B cell (primary cell): ENCODE measurements at regions not wholly inside any gene's neighbourhood (a gene's known extent, or its start where the extent isn't known, plus 50 kb on each side); places are given as distances from the start of the nearest gene placed in this dataset.

Experiments
- ATAC-seq: fragments of 200-7000 bp; cut with Tn5 transposase; one replicate; pipeline ENCODE4 v1.10.0; 2021; ENCODE audit warnings: low read depth, mild to moderate bottlenecking, moderate number of reproducible peaks, moderate library complexity
- CTCF ChIA-PET: fragments of 350-600 bp; sonication (Branson Sonifier 250); formaldehyde crosslinking; loops from one replicate; lab custom pipeline; 2021; ENCODE audit warnings: antibody characterized with exemption, inconsistent platforms; lab: Charles Lee
- POLR2A ChIA-PET: fragments of 350-600 bp; sonication (Branson Sonifier 250); formaldehyde crosslinking; loops from one replicate; lab custom pipeline; 2021; ENCODE audit warnings: antibody characterized with exemption; lab: Charles Lee
- DNase-seq: peaks from one replicate; pipeline ENCODE4 v3.0.0; 2013
- H2AFZ ChIP-seq: 2 replicates; pipeline ENCODE4 v1.6.1; 2012; ENCODE audit warnings: mild to moderate bottlenecking, low read depth, low read length; ENCODE audit not compliant: insufficient read depth, poor library complexity, severe bottlenecking
- H3K27ac ChIP-seq, 2 donors: 1 replicate in 1 of 2; 2 replicates in 1 of 2; pipeline ENCODE4 v1.5.1; 2012 to 2013; ENCODE audit warnings: low read length in 2 of 2, mild to moderate bottlenecking in 2 of 2, moderate library complexity in 1 of 2
- H3K27me3 ChIP-seq, 4 experiments: fragments of 200-600 bp in 1 of 4; sonication (generic) in 1 of 4; replicated peaks in 1 of 4; 1 replicate in 2 of 4; 2 replicates in 2 of 4; pipeline versions ENCODE4 v1.6.1 to v1.7.0; 2013 to 2016; ENCODE audit warnings: low read length in 3 of 4, mild to moderate bottlenecking in 2 of 4, mixed read lengths in 1 of 4, moderate library complexity in 1 of 4; ENCODE audit not compliant: insufficient read depth in 4 of 4, control insufficient read depth in 3 of 4; ENCODE audit errors: control extremely low read depth in 1 of 4
- H3K36me3 ChIP-seq, 2 experiments: replicated peaks in 1 of 2; 1 replicate in 1 of 2; 2 replicates in 1 of 2; pipeline versions ENCODE4 v1.6.1 to v1.7.1; 2013; ENCODE audit warnings: low read length in 1 of 2; ENCODE audit not compliant: insufficient read depth in 2 of 2, control insufficient read depth in 1 of 2; ENCODE audit errors: control extremely low read depth in 1 of 2, extremely low read depth in 1 of 2
- H3K4me1 ChIP-seq, 2 donors: fragments of 200-600 bp in 1 of 2; sonication (generic) in 1 of 2; 1 replicate in 1 of 2; 2 replicates in 1 of 2; pipeline versions ENCODE4 v1.5.1 to v1.6.1; 2013 to 2017; ENCODE audit warnings: low read length in 2 of 2; ENCODE audit not compliant: control insufficient read depth in 2 of 2, insufficient read depth in 2 of 2
- H3K4me2 ChIP-seq: replicated peaks from 2 replicates; pipeline ENCODE3; 2012; ENCODE audit warnings: mild to moderate bottlenecking, low read depth, low read length; ENCODE audit not compliant: poor library complexity, severe bottlenecking
- H3K4me3 ChIP-seq, 5 experiments: fragments of 200-600 bp in 1 of 5; sonication (generic) in 1 of 5; 1 replicate in 3 of 5; 2 replicates in 2 of 5; pipeline versions ENCODE4 v1.5.1 to v1.7.0; 2011 to 2016; ENCODE audit warnings: low read length in 4 of 5, mild to moderate bottlenecking in 4 of 5, low read depth in 2 of 5, control low read depth in 1 of 5, moderate library complexity in 1 of 5; ENCODE audit not compliant: insufficient read depth in 1 of 5; ENCODE audit errors: control extremely low read depth in 1 of 5, extremely low read depth in 1 of 5
- H3K79me2 ChIP-seq: fragments of 200-600 bp; sonication (generic); one replicate; pipeline ENCODE4 v1.6.0; 2016; ENCODE audit warnings: low read length; ENCODE audit not compliant: control insufficient read depth, insufficient read depth
- H3K9ac ChIP-seq: fragments of 200-600 bp; sonication (generic); 2 replicates; pipeline ENCODE4 v1.6.1; 2017; ENCODE audit warnings: mild to moderate bottlenecking, low read length, moderate library complexity
- H3K9me3 ChIP-seq, 3 donors: one replicate each; pipeline versions ENCODE4 v1.6.1 to v1.7.1; 2013; ENCODE audit warnings: low read length in 2 of 3; ENCODE audit not compliant: control insufficient read depth in 2 of 3, insufficient read depth in 1 of 3; ENCODE audit errors: control extremely low read depth in 1 of 3
- H4K20me1 ChIP-seq: 2 replicates; pipeline ENCODE4 v1.6.0; 2012; ENCODE audit warnings: mild to moderate bottlenecking, low read length; ENCODE audit not compliant: insufficient read depth, control insufficient read depth, poor library complexity, severe bottlenecking
- H3K27ac Mint-ChIP-seq: one replicate; pipeline ENCODE4 v1.8.0; 2021; ENCODE audit warnings: mixed read lengths
- H3K27me3 Mint-ChIP-seq: one replicate; pipeline ENCODE4 v1.8.0; 2021; ENCODE audit warnings: mixed read lengths
- H3K4me1 Mint-ChIP-seq: one replicate; pipeline ENCODE4 v1.8.0; 2021; ENCODE audit warnings: mixed read lengths
- H3K4me3 Mint-ChIP-seq: one replicate; pipeline ENCODE4 v1.8.0; 2021; ENCODE audit warnings: mixed read lengths
- H3K9me3 Mint-ChIP-seq: one replicate; pipeline ENCODE4 v1.8.0; 2022; ENCODE audit warnings: mixed read lengths; ENCODE audit not compliant: insufficient read depth
- CTCF ChIP-seq: fragments of 200-600 bp; IDR thresholded peaks from one replicate; pipeline ENCODE4 v1.8.0; 2022; ENCODE audit warnings: antibody characterized with exemption, mild to moderate bottlenecking
- EZH2 ChIP-seq: IDR thresholded peaks from 2 replicates; pipeline ENCODE4 v1.6.1; 2012; ENCODE audit warnings: borderline replicate concordance, low read depth, mild to moderate bottlenecking, moderate library complexity, low read length; ENCODE audit not compliant: insufficient read depth, poor library complexity, severe bottlenecking
- WGBS: methylation state at CpG from one replicate; pipeline ENCODE4 v1.1.5; 2013; ENCODE audit warnings: missing lambda C conversion rate; ENCODE audit not compliant: insufficient coverage; 5-methylcytosine and 5-hydroxymethylcytosine counted together
- intact Hi-C: fragments of 100-400 bp; cut with micrococcal nuclease; formaldehyde crosslinking; loops from one replicate; pipeline ENCODE4 v1.10.0; 2022

DNA sequence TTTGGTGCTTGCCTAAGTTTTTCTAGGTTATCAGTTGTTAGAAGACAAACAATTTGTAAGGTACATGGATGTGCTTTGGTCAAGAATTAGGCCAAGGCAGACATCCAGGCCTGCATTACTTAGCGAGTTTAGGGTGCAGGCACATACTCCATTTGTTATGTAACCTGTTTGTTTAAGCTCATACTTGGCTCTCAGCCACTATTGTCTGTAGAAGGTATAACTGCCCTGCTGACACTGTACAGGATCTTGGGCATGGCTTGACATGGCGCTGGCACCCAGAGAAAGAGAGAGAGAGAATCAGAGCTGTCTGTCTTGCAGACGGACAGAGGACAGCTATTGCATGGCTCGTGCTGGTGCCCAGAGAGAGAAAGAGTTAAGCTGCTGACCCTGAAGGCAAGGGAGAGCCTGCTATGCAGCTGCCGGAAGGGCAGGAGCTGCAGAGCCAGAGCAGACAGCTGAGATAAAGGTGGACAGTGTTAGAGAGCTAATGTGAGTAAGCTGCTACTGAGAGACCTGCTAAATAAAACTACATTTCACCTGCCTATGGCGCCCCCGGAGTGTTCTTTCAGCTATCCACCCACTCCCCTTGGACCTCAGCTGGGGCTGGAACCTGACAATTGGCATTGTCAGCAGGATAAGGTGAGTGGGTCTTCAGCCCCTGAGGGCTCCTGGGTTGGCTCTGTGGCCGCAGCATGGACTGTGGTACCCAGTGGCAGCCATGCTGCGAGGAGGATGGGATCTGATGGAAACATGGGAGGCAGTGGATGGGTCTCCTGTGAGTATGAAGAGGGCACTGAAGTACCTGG, 120.9 kb upstream of the TMEM106B start:
- Mint-ChIP-seq H3K4me1 (no peaks in the 10 kb centered on the region), H3K27me3 (peaks cover 3% of the 10 kb centered on the region)

More for the DNA sequence above, 120.9 kb upstream of the TMEM106B start:
- Histone ChIP-seq H3K9ac (no peak overlapping the region), H2AFZ (no peak overlapping the region), H3K4me1 (no peaks in the 10 kb centered on the region), H3K79me2 (no peaks in the 10 kb centered on the region), H3K4me3 (no peak overlapping the region), H3K36me3 (no peaks in the 10 kb centered on the region), H3K9me3 (no peaks in the 10 kb centered on the region), H3K27ac (no peak overlapping the region), H3K4me2 (no peak overlapping the region), H3K27me3 (peaks cover 0 to 6% (median 0%) of the 10 kb centered on the region in 4 experiments), H4K20me1 (no peaks in the 10 kb centered on the region)
- WGBS, result 86% methylated on average over 7 of the region's 9 CpGs
- TF ChIP-seq EZH2, result no peak
- no peak for TF ChIP-seq CTCF
- CTCF ChIA-PET, result no interaction called here
- intact Hi-C loops, result no loop called here
- DNase-seq (no peak), ATAC-seq (no peak)
- no peak overlapping the region for H3K4me3 Mint-ChIP-seq
- H3K9me3 Mint-ChIP-seq, result no peaks in the 10 kb centered on the region
- no peak overlapping the region for H3K27ac Mint-ChIP-seq
- POLR2A ChIA-PET, result no interaction called here
